NCI-H1048 (cell line): ENCODE measurements at regions not wholly inside any gene's neighbourhood (a gene's known extent, or its start where the extent isn't known, plus 50 kb on each side); places are given as distances from the start of the nearest gene placed in this dataset.
A peak's percentile ranks its signal among the peaks of the same experiment; 100 is the strongest.
"Not testable (repeated sequence)": the region's sequence is repeated elsewhere in the genome, so short reads cannot be mapped to it uniquely, and the experiment has no call there.

Experiments
- DNase-seq: peaks from one replicate; lab custom pipeline; 2025; lab: John Stamatoyannopoulos, UW

DNA sequence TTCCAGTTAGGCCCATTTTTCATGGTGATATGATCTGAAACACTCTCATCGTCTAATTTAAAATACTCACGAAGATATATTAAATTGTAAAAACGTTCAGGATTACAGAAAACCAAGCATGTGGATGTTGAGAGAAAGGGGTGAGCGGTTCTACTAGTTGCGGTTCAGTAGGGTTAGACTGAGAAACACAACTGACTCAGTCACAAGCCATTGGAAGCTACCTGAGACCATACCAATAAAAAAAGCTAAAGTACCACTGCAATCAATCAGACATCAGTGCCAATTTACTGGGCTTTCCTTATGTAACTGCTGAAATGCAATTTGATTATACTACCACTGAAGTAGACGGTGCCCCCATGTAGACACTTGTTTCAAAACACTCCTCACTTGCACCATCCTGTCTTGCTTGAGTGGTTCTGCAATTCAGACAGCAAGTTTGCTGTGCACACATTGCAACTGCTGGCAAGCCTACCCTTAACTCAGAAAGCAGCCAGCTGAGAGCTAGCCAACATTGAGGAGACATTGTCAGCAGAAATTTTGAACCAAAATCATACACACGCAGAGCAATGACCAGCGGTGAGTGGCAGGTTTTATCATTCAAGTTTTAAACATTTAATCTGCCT is 368.7 kb upstream of the ARHGEF26 start:
- no peak for DNase-seq

DNA sequence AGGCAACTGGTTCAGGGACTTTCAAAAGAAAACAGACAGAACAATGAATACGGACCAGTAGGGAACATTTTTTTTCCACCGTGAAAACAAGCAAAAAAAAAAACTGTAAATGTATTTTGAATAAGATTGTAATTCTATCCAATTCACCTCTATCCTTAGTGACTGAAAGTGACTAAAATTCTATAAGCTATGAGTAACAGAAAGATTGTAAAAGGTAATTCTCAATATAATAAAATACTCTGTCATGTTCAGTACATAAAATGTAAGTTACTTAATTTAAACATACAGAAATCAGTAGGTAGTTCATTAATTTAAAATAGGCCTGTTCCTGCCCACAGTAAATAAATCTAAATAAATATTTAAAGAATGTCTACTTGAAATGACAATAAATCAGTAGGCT is 368.2 kb upstream of the ARHGEF26 start:
- no peak for DNase-seq

DNA sequence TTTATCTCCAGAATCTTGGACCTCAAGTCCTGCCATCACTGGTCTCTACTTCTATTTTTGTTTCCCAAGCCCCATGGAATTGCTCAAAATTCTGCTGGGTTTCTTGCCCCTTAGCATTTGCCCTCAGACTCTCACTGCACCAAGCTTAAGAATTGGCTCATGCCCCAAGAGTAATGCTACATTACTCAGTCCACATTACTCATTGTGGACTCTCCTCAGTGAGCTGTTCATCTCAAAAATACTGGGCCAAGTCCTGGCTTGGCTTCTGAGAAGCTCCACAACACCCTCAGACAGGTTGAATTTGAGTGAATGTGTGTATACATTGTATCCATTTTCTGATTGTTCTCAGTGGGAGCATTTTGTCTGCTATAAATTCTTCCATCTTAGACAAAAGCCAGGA is 364.4 kb upstream of the ARHGEF26 start:
- no peak for DNase-seq

DNA sequence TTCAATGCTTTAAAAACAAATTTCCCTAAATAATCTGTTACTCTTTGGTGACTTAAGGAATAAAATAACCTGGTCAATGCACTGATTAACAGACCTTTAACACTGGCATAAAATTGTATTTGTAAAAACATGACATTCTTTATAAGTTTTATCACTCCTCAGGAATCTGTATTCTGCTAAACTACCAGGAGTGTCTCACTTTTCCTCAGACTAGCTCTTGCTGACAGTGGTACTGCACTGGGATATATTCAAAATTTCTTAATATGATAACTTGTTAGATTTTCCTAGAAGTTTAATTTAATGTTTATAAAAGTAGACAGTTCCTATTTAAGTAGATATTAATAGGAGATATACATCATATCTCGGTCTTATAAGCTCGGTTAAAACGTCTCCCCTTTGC is 363.4 kb upstream of the ARHGEF26 start:
- no peak for DNase-seq

DNA sequence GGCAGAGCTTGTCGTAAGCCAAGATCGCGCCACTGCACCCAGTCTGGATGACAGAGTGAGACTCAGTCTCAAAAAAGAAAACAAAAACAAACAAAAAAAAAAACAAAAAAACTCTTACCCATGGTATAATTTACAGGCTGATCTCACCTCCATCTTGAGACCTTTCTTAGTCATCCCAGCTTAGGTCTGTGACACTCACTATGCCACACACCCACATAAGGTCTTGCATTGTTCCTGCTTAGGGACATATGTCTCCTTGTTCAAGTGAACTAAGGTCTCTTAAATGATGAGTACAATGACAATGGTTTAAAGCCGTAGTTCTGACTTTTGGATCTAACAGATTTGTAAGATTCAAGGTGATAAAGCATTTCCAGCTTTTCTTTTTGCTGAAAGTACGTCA is 360.2 kb upstream of the ARHGEF26 start:
- DNase-seq = no peak

DNA sequence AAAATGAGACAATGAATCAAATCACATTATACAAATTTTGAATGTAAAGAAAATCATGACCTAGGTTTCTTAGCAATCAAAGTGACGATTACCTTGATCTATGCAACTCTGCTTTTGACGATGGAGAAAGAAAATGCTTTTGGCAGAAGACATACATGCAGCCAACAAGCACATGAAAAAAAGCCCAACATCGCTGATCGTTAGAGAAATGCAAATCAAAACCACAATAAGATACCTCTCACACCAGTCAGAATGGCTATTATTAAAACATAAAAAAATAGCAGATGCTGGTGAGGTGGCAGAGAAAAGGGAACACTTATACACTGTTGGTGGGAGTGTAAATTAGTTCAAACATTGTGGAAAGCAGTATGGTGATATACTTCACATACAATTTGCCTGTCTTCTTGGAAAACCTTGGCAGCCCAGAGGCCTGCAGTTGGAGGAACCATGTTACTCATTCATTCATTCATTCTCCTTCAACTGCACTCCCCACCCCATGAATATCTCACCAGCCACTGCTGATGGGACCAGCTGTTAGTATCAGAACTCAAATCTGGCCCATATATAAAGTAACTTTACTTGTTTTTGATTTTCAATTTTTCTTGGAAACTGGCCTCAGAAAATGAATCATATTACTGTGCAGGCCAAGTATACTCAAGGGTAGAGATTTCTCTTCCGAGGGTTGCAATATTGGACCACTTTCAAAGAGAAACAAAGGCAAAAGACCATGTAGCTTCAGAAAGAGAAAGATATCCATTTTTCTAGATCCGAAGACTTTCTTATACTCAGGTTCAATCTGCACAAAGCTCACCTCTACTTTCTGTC is 358.6 kb upstream of the ARHGEF26 start:
- no peak for DNase-seq

DNA sequence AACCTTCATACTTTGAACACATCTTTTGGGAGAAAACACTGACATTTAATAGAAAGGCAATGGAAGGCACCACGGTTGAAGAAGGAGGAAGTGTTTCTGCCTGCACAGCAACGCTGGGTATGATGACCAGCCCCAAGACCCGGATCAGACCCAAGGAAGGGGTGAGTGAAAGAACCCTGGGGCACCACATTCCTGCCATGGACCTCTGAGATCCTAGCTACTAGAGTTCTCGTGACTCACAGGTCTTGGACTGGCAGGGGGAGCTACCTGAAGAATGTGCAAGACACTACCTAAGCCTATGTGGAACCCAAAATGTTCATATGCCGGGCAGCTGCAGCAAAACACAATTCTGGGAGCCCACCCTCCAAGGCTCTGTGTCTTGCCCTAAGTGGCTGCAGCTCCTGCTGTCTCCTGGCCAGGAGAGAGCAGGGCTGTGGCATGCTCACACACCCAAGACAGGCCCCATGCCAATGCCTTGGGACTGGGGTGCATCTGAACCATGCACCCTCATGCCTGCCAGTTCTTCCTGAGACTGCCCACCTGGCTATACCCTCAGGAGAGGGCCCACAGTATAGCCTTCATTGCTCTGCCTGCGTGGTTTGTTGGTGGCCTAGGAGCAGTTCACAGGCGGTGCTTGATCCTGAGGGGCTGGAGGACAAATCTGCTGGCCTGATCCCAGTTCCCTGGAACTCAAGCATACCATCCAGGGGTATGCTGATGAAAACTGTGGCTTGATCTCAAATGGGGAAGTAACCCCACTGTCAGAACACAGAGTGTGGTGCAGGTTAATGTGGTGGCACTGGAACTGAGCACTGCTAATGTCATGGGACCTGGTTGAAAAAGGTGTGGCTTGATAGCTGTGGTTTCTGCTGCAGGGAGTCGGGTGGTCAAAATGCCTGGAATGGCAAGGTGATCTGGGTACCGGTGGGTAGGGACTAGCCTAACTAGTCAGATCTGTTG is 353.3 kb upstream of the ARHGEF26 start:
- DNase-seq = no peak

DNA sequence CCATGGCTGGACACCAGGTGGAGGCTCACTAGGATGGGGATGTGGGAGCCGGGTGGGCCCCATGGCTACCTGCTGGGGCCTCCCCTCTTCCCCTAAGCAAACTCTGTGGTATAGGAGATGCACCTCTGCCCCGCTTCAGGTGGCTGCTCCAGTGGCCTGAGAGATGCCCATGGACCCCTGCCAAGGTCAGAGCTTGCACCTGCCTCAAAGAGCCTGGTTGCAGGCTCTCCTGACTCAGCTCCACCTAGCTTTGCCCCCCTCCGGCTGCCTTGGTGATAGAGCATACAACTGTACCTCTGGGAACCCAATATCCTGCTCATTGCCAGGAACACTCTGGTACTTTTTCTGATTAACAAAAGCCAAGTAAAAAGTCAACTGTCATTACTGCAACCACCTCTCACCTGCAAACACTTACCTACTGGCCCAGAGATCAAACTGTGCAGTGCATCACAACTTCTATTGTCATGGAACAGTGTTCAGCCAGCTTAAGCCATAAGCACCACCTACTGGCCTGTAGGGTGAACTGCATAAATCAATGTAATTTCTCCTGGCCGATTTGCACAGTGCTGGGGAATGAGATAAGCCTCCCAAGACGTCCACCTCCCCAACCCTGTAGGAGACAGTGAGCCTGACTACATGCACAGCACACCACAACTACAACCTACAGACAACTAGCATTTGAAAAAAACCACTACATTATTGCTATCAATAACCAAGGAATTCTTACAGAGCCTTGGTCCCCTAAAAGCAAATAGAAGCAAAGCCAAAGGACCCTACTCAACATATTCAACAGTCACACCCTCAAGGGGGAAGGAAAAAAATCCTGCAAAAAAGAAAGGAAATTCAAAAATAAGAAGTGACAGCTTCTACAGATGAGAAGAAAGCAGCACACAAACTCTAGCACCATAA is 352.4 kb upstream of the ARHGEF26 start:
- peak; percentile 33 for DNase-seq

DNA sequence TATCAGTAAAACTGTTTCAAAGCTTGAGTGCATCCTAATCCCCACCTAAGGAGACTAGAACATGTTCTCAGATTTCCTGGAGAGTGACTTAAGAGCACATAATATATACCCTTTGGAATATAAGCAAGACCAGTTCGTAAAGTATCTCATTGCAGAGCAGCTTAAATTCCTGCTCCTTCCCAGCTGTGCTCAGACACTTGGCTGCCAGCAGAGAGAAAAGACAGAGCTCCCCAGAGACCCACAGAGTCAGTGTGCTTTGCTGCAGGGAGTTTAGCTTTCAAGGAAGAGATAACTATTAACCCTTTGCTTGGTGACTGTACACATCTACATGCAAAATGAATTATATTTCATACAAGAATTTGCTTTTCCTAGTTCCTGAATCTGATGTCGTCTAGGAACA is 338.1 kb upstream of the ARHGEF26 start:
- no peak for DNase-seq

DNA sequence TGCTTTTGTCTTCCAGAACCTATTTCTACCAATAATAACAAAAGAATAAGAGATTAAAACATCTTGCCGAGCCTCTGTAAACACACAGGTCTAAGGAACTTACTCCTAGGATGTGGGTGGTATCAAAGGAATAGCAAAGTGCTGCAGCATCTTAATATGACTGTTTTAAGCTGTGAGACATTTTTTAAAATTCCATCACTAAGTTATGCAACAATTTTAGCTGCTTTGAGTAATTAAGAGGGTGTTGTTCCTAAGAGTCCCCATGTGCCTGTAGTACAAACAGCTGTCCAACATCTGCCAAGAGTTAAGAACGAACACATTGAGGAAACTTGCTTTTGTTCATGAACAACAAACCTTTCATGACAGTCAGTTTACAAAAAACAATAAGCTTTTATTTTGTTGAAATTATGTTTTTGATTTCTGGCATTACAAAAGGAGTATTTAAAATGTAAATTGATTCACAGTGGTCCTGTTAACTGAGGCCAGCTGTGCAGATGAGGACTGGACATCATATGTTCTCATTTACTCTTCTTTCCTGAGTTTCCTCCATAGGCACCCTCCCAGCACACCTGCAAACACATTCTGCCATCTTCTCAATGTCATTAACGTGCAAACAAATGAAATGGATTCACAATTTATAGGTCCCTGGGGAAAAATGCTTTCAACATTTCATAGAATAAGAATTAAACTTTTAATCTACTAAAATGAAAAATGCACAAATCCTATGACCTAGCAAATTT is 337.3 kb upstream of the ARHGEF26 start:
- no peak for DNase-seq

DNA sequence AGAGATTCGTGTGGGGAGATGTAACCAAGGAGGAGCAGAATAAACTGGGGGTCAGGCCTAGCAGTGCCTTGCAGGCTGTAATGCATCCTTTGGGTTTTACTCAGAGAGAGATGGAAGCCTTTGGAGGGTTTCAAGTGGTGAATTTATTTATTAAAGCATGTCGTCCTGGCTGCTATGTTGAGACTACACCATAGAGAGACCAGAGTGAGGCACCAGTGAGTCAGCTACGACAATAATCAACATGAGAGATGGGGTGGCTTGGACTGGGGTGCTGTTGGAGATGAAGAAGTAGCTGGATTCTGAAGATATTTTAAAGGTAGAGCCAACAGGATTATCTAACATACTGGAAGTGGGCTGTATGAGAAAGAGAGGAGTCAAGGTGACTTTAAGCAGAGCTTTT is 335.3 kb upstream of the ARHGEF26 start:
- DNase-seq = no peak

DNA sequence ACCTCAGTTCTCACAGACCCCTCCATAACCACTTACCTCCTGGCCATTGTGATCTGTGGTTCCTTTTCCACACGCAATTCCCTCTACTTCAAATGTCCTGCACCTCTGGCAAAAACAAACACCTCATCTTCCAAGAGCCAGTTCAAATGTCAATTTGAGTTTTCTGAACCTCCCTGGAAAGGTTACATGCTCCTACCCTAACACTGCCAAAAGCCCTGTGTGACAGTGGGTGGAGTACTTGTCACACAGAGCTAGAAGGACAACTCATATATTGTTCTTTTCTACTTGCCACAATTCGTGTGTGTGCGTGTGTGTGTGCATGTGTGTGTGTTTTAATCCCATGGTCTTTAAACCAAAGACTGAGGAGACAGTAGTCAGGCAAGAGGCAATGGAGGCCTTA is 331.8 kb upstream of the ARHGEF26 start:
- no peak for DNase-seq

DNA sequence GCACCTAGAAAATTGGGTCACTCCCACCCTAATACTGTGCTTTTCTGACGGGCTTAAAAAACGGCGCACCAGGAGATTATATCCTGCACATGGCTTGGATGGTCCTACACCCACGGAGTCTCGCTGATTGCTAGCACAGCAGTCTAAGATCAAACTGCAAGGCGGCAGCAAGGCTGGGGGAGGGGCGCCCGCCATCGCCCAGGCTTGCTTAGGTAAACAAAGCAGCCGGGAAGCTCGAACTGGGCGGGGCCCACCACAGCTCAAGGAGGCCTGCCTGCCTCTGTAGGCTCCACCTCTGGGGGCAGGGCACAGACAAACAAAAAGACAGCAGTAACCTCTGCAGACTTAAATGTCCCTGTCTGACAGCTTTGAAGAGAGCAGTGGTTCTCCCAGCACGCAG is 324.1 kb upstream of the ARHGEF26 start:
- not testable (repeated sequence) for DNase-seq

DNA sequence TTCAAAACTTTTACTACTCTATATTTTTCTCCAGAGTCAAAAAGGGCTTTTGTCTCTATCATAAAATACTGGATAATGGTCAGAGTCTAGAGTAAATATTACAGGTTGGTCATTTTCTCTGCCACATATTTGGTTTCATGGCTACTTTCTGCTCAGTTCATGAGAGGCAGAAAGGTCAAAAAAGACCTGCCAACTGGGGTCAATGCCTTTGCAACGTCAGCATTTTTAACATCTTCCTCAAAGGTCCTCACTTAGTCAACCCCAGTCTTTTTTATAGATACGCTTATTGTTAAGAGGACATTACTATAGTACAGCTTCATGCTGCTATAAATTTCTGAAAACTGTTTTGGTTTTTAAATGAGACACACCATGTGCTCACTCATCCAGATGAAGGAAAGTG is 312.1 kb upstream of the ARHGEF26 start:
- DNase-seq = no peak

DNA sequence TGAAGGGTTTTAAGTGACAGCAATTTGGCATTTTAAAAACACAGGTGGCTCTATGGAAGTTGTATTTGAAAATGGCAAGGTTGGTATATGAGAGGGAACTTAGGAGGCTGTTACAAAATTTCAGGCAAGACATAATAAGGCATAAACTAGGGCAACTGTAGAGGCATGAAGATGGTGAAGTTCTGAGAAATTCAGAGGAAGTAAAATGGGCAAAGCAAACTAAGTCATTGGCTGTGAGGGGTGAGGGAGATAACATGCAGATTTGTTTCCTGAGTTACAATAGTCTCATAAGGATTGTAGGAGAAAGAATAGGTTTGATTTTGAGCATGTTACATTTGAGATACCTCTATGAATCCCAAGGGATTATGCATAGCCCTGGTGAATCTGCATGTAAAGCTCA is 302.9 kb upstream of the ARHGEF26 start:
- no peak for DNase-seq

DNA sequence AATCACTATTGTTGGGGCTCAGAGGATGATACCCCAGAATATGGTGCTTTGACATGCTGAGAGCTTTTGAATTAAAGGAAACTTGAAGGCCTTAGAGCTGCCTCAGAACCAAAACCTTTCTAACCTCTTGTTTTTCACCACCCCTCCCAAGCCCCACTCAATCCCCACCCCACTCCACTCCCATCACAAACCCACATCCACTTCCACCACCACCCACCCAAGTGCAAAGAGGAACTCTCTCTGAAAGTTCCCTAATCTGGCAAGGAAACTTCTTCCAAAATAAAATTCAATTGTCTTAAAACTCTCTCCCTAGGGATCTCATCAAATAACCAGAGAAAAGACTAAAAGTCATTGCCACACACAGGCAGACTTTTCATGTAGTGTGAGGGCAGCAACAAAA is 301.2 kb upstream of the ARHGEF26 start:
- DNase-seq = no peak

DNA sequence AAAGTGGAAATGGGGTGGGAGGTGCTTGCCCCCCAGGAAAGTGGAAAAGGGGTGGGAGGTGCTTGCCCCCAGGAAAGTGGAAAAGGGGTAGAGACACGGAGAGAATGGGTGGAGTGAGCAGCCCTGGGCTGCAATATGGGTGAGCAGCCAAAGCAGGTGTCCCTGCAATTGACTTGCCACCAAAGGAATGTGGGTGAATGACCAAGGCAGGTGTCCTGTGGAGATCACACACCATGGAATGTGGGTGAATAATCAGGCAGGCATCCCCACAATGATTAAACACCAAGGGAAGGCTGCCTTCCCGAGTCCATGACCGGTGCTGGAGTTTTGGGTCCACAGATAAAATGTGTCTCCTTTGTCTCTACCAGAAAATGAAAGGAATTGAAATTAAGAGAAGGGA is 292.8 kb upstream of the ARHGEF26 start:
- not testable (repeated sequence) for DNase-seq

DNA sequence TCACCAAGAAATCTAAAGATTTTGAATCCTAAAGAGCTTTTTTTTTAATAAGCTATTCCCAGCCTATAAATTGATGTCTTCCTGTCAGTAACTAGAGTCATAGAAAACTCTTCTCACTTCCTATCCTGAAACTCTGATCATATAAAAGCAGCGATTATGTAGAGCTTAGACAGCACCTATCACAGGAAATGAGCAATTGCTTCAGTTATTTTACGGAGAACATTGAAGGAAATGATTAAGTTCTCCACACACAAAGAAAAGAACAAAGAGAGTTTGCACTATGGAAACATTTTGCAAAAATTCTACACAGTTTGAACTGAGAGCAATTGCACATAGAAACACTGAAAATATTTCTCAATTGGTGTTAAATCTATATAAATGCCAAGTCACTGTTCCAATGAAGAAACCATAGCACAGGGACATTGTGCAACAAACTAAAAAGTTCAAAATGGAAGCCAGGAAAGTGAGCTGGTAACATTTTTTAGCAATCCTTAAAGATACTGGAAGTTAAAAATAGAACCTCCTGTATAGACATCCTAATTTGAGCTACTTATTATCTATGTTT is 291.5 kb upstream of the ARHGEF26 start:
- no peak for DNase-seq

DNA sequence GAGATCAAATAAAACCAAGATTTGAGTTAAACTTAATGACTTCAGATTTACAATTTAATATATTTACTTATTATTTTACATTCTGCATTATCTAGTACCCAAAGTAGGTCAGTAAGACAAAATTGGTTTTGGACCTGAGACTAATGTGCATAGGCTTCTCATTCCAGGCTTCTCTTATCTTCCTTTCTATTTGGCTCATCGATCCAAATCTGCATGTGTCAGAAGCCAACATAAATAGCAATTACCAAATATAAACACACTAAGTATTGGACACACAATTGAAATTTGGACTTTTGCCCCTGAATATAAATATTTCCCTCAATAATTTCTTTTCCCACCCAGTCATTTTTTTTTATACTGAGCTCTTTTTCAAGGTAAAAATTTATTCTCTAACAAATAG is 290.6 kb upstream of the ARHGEF26 start:
- no peak for DNase-seq

DNA sequence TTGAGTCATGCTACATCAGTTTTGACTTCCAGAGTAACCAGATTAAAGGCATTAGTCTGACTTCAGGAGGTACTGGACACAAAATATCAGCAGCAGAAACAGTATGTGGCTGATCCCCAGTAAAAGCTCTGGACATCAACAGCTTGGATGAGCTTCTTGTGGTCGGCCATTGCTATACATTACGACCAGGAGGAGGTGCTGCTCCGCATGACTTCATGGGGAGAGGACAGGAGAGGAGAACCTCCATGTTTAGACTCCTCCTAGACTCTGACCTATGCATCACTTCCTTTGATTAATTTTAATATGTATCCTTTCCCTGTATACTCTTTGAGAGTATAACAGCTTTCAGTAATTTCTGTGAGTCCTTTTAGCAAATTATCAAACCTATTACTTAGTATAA is 285.6 kb upstream of the ARHGEF26 start:
- DNase-seq = no peak

DNA sequence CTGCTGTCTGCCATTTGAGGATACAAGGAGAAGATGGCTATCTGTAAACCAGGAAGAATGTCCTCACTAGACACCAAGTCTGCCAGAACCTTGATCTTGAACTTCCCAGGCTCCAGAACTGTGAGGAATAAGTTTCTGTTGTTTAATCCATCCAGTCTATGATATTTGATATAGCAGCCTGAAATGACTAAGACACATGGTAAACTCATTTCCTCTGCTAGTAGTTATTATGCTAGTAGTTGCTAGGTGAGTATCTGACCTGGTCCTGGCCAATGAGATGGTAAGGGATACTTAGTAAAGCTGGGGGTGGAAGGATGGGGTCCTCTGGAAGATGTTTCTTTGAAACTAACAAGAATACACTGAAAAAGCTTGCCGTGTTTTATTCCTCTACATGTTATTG is 280.7 kb upstream of the ARHGEF26 start:
- no peak for DNase-seq
